PFSK-1 (cell line): ENCODE measurements at regions not wholly inside any gene's neighbourhood (a gene's known extent, or its start where the extent isn't known, plus 50 kb on each side); places are given as distances from the start of the nearest gene placed in this dataset.

ENCODE experiments used
- POLR2AphosphoS5 ChIP-seq: IDR thresholded peaks from 2 replicates; pipeline ENCODE4 v1.6.1; 2012; ENCODE audit warnings: low read depth, mild to moderate bottlenecking, control low read depth, low read length, moderate library complexity
- SIN3A ChIP-seq: IDR thresholded peaks from 2 replicates; pipeline ENCODE4 v1.6.1; 2012; ENCODE audit warnings: mild to moderate bottlenecking, low read length, moderate library complexity, borderline replicate concordance; ENCODE audit not compliant: insufficient read depth

GRCh38 chr5:91269198-91269597 is 113.9 kb downstream of the ARRDC3 start:
- TF ChIP-seq POLR2AphosphoS5 = no peak
- TF ChIP-seq SIN3A = no peak
